Mesenchymal stem cell (in vitro differentiated cells and primary cell): ENCODE measurements at regions not wholly inside any gene's neighbourhood (a gene's known extent, or its start where the extent isn't known, plus 50 kb on each side); places are given as distances from the start of the nearest gene placed in this dataset.
A peak's percentile ranks its signal among the peaks of the same experiment; 100 is the strongest.

Source experiments
- DNase-seq: peaks from one replicate; pipeline ENCODE4 v3.0.0-alpha.2; 2013
- H2AFZ ChIP-seq: one replicate; pipeline ENCODE4 v1.6.1; 2013; ENCODE audit warnings: low read depth, mild to moderate bottlenecking, control low read depth, inconsistent platforms, low read length, moderate library complexity
- H2AK5ac ChIP-seq: 2 replicates; pipeline ENCODE4 v1.6.1; 2013; ENCODE audit warnings: low read length, moderate library complexity, mild to moderate bottlenecking, inconsistent platforms; ENCODE audit not compliant: severe bottlenecking
- H2BK120ac ChIP-seq: one replicate; pipeline ENCODE4 v1.6.1; 2013; ENCODE audit warnings: low read depth, mild to moderate bottlenecking, inconsistent platforms, low read length, moderate library complexity
- H2BK12ac ChIP-seq, 2 experiments: one replicate each; pipeline ENCODE4 v1.6.1; 2013; ENCODE audit warnings: inconsistent platforms in 2 of 2, low read length in 2 of 2, mild to moderate bottlenecking in 2 of 2, moderate library complexity in 2 of 2, control low read depth in 1 of 2
- H2BK15ac ChIP-seq: one replicate; pipeline ENCODE4 v1.6.1; 2013; ENCODE audit warnings: mild to moderate bottlenecking, low read depth, inconsistent platforms; ENCODE audit not compliant: poor library complexity, severe bottlenecking
- H2BK5ac ChIP-seq: 2 replicates; pipeline ENCODE4 v1.6.1; 2013; ENCODE audit warnings: low read depth, mild to moderate bottlenecking, low read length, control low read depth, inconsistent platforms; ENCODE audit not compliant: poor library complexity, severe bottlenecking
- H3K14ac ChIP-seq, 2 experiments: one replicate each; pipeline ENCODE4 v1.6.1; 2013; ENCODE audit warnings: inconsistent platforms in 2 of 2, low read length in 2 of 2, control low read depth in 1 of 2, mild to moderate bottlenecking in 1 of 2, moderate library complexity in 1 of 2
- H3K18ac ChIP-seq, 2 experiments: one replicate each; pipeline ENCODE4 v1.6.1; 2013; ENCODE audit warnings: inconsistent platforms in 2 of 2, low read length in 2 of 2, control low read depth in 1 of 2, low read depth in 1 of 2, mild to moderate bottlenecking in 1 of 2
- H3K23ac ChIP-seq, 2 experiments: one replicate each; pipeline ENCODE4 v1.6.1; 2013; ENCODE audit warnings: inconsistent platforms in 2 of 2, low read length in 2 of 2, mild to moderate bottlenecking in 2 of 2, moderate library complexity in 2 of 2, control low read depth in 1 of 2
- H3K27ac ChIP-seq: 2 replicates; pipeline ENCODE4 v1.5.1; 2013; ENCODE audit warnings: mild to moderate bottlenecking, moderate library complexity, low read length, control low read depth, inconsistent platforms; ENCODE audit not compliant: poor library complexity, severe bottlenecking
- H3K27me3 ChIP-seq, 2 experiments: 2 replicates each; pipeline versions ENCODE4 v1.6.1 to v1.7.0; 2013; ENCODE audit warnings: low read length in 2 of 2, mild to moderate bottlenecking in 2 of 2, moderate library complexity in 2 of 2, control low read depth in 1 of 2, inconsistent platforms in 1 of 2; ENCODE audit not compliant: control insufficient read depth in 1 of 2, insufficient read depth in 1 of 2
- H3K36me3 ChIP-seq, 2 experiments: 2 replicates each; pipeline versions ENCODE4 v1.6.1 to v1.7.0; 2013; ENCODE audit warnings: low read length in 2 of 2, control low read depth in 1 of 2, inconsistent platforms in 1 of 2, low read depth in 1 of 2, mild to moderate bottlenecking in 1 of 2; ENCODE audit not compliant: insufficient read depth in 2 of 2, control insufficient read depth in 1 of 2
- H3K4ac ChIP-seq, 2 experiments: one replicate each; pipeline ENCODE4 v1.6.1; 2013; ENCODE audit warnings: inconsistent platforms in 2 of 2, low read length in 2 of 2, mild to moderate bottlenecking in 2 of 2, moderate library complexity in 2 of 2, control low read depth in 1 of 2, low read depth in 1 of 2
- H3K4me1 ChIP-seq: 2 replicates; pipeline ENCODE4 v1.6.1; 2013; ENCODE audit warnings: low read depth, low read length, control low read depth; ENCODE audit not compliant: control insufficient read depth, insufficient read depth
- H3K4me2 ChIP-seq: 2 replicates; pipeline ENCODE4 v1.6.1; 2013; ENCODE audit warnings: low read length, mild to moderate bottlenecking, inconsistent platforms; ENCODE audit not compliant: poor library complexity, severe bottlenecking
- H3K4me3 ChIP-seq, 2 experiments: 2 replicates each; pipeline versions ENCODE4 v1.5.1 to v1.7.0; 2013; ENCODE audit warnings: low read length in 2 of 2, mild to moderate bottlenecking in 2 of 2, control low read depth in 1 of 2, low read depth in 1 of 2; ENCODE audit not compliant: insufficient read depth in 1 of 2
- H3K79me1 ChIP-seq: replicated peaks from 2 replicates; pipeline ENCODE4 v1.6.1; 2013; ENCODE audit warnings: mild to moderate bottlenecking, control low read depth, low read length, inconsistent platforms; ENCODE audit not compliant: poor library complexity, severe bottlenecking
- H3K9ac ChIP-seq: 2 replicates; pipeline ENCODE4 v1.7.0; 2013; ENCODE audit warnings: mild to moderate bottlenecking, low read length, moderate library complexity
- H3K9me3 ChIP-seq: 2 replicates; pipeline ENCODE4 v1.7.0; 2013; ENCODE audit warnings: mild to moderate bottlenecking, low read length; ENCODE audit not compliant: control insufficient read depth
- H4K8ac ChIP-seq: one replicate; pipeline ENCODE4 v1.6.1; 2013; ENCODE audit warnings: inconsistent platforms, mild to moderate bottlenecking, low read length, moderate library complexity
- H4K91ac ChIP-seq: one replicate; pipeline ENCODE4 v1.6.1; 2013; ENCODE audit warnings: mild to moderate bottlenecking, low read length, inconsistent platforms
- WGBS: methylation state at CpG from one replicate; pipeline ENCODE4 v1.1.7; 2013; ENCODE audit warnings: mixed read lengths; 5-methylcytosine and 5-hydroxymethylcytosine counted together

DNA sequence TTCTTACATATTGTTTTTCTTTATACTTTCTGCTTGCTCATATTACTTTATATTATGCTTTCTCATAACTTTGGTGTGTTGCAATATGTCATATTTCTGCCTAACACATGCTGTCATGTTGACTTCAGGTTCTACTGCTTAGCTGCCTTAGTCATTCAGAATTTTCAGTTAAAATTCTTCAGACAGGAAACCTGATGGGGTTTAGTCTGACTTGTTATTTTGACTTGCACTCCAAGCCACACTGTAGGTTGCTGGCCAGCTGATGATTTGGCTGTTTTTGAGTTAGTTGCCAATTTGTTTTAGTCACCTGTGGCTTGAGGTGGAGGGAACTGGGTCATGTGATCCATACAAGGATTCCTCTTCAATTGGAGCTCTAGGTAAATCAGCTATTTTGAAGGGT is 315.4 kb downstream of the MAP2K6 start:
- peak overlapping the region; percentile 28 for H3K27ac ChIP-seq
- no peak overlapping the region for H3K14ac ChIP-seq
- H2AFZ ChIP-seq, result no peak overlapping the region
- H3K27me3 ChIP-seq, result no peaks in the 10 kb centered on the region
- no peaks in the 10 kb centered on the region for H3K36me3 ChIP-seq
- H3K4me1 ChIP-seq, result peaks cover 7% of the 10 kb centered on the region
- H3K4ac ChIP-seq, result no peak overlapping the region
- no peaks in the 10 kb centered on the region for H3K9me3 ChIP-seq
- no peak overlapping the region for H3K23ac ChIP-seq
- H4K8ac ChIP-seq, result no peak overlapping the region
- H3K18ac ChIP-seq, result peak overlapping the region in 1 of 2 experiments; percentile 48
- H3K9ac ChIP-seq, result no peak overlapping the region
- no peak overlapping the region for H4K91ac ChIP-seq
- no peak overlapping the region for H2BK12ac ChIP-seq
- no peak overlapping the region for H3K4me3 ChIP-seq
- no peak overlapping the region for H2BK15ac ChIP-seq
- H2BK5ac ChIP-seq, result no peak overlapping the region
- no peaks in the 10 kb centered on the region for H3K79me1 ChIP-seq
- no peak for DNase-seq
- H3K4me2 ChIP-seq, result no peak overlapping the region
- no peak overlapping the region for H2AK5ac ChIP-seq
- H2BK120ac ChIP-seq, result no peak overlapping the region

DNA sequence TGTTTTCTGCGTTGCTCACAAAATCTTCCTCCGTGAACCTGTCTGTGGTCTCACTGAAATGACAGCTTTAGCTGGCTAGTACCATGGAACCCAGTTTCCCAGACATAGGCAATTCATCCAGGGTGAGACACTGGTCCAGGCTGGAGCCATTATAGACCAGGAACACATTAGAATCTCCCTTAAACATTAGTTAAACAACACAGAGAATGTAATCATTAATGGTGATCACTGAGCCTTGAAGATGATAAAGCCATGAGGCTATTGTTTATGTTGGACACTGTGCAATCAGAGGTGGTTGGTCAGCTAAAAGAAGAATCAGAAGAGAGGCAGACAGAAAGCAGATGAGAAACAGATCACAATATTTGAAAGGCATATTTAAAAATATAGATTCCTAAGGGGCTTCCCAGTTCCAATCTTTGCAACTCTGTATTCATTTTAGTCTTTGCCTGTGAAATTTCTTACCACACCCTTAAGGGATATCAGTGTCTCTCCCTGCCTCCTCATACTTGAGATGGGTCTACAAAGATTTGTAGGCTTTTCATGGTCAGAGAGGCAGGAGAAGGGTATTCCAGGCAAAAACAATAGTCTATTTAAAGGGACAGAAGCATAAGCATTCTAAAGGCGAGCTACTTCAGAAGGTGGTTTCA is 317.9 kb downstream of the MAP2K6 start:
- Histone ChIP-seq H2BK120ac (no peak overlapping the region), H3K14ac (no peak overlapping the region), H3K18ac (peak overlapping the region in 1 of 2 experiments; percentile 5), H3K23ac (no peak overlapping the region), H3K4me3 (no peak overlapping the region), H3K4ac (no peak overlapping the region), H2BK15ac (no peak overlapping the region), H3K36me3 (no peaks in the 10 kb centered on the region), H4K91ac (no peak overlapping the region), H2AK5ac (peak overlapping the region; percentile 53), H3K27me3 (no peaks in the 10 kb centered on the region), H3K9ac (peak overlapping the region; percentile 22), H3K4me1 (peaks cover 7% of the 10 kb centered on the region), H3K79me1 (no peaks in the 10 kb centered on the region), H2BK5ac (no peak overlapping the region), H3K9me3 (peaks cover 4% of the 10 kb centered on the region), H2AFZ (no peak overlapping the region), H3K27ac (peak overlapping the region; percentile 93), H4K8ac (no peak overlapping the region), H2BK12ac (peak overlapping the region; percentile 37 to 84), H3K4me2 (peak overlapping the region; percentile 27)
- WGBS, result 88% methylated on average over 3 of the region's 3 CpGs
- peak; percentile 30 for DNase-seq

DNA sequence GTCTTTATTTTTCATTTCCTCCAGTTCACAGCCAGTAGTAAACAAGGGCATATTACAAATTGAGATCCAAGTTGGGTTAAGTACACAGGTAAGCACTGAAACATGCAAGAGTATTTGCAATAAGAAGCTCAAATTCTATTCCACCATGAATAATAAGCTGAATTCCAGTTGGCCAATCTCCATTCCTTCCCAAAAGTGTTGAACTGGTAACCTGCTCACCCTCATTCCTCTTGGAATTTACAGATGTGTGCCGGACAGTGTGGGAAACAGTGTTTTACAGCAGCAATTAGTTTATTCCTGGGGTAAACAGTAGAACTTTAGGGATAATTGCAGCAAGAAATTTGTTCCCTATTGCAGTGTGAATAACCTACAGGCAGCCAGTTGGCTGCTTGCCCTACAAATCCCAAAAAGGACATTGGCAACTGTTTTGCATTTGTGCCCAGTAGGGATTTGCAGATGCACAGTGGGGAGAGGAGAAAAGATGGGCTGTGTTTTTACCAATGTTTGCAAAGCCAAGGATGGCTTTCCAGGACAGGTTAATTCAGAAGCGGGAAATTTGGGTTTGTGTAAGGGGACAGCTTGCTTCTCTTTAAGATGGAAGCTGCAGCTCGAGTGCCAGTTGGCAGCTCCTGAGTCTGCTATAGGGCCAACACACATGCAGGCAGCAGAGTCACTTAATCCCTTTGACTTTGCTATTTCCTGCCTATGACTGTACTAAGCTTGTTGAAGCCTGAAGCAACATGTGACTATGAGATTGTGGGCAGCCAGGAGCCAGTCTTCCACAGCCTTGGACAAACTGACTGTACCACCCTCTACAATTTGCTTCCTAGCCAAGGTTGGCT is 318.9 kb downstream of the MAP2K6 start:
- Histone ChIP-seq H3K9ac (peak overlapping the region; percentile 57), H3K79me1 (no peaks in the 10 kb centered on the region), H2BK120ac (no peak overlapping the region), H3K4me2 (peak overlapping the region; percentile 34), H3K23ac (no peak overlapping the region), H2BK12ac (peak overlapping the region in 1 of 2 experiments; percentile 90), H3K36me3 (no peaks in the 10 kb centered on the region), H2AK5ac (peak overlapping the region; percentile 87), H3K4me1 (peaks cover 7% of the 10 kb centered on the region), H2BK15ac (no peak overlapping the region), H4K8ac (no peak overlapping the region), H3K4ac (peak overlapping the region in 1 of 2 experiments; percentile 27), H3K14ac (no peak overlapping the region), H3K27ac (peak overlapping the region; percentile 93), H3K9me3 (peaks cover 4% of the 10 kb centered on the region), H3K4me3 (no peak overlapping the region), H2BK5ac (no peak overlapping the region), H4K91ac (no peak overlapping the region), H2AFZ (no peak overlapping the region), H3K18ac (peak overlapping the region; percentile 41 to 56), H3K27me3 (no peaks in the 10 kb centered on the region)
- DNase-seq, result peak; percentile 84
- 58% methylated on average over 3 of the region's 3 CpGs for WGBS

DNA sequence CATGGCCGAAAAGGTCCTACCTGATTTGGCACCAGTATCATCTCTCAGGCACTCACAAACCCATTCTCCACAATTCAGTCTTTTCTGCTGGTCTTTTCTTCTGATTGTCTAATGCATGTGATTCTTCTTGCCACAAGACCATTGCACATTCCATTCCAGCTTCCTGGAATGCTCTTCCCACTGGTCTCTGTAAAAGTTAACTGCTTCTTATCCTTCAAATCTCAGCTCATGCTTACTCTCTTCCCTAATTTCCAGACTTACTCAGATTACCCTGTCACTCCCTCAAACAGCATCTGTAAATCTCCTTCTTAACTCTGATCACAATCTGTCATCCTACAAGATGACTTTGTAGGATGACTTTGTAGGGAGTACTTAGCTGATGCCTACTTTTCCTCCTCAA is 320.2 kb downstream of the MAP2K6 start:
- Histone ChIP-seq H3K27ac (no peak overlapping the region), H3K23ac (no peak overlapping the region), H3K18ac (no peak overlapping the region), H3K27me3 (no peaks in the 10 kb centered on the region), H2AFZ (no peak overlapping the region), H3K79me1 (no peaks in the 10 kb centered on the region), H3K4me2 (no peak overlapping the region), H3K9ac (peak overlapping the region; percentile 57), H3K14ac (no peak overlapping the region), H3K9me3 (peaks cover 4% of the 10 kb centered on the region), H4K8ac (no peak overlapping the region), H4K91ac (no peak overlapping the region), H2BK15ac (no peak overlapping the region), H2BK12ac (no peak overlapping the region), H3K36me3 (no peaks in the 10 kb centered on the region), H3K4me1 (peaks cover 7% of the 10 kb centered on the region), H3K4ac (no peak overlapping the region), H2BK120ac (no peak overlapping the region), H2AK5ac (peak overlapping the region; percentile 1), H2BK5ac (no peak overlapping the region), H3K4me3 (peak overlapping the region in 1 of 2 experiments; percentile 9)
- 94% methylated on average over 1 of the region's 1 CpG for WGBS
- peak; percentile 24 for DNase-seq
